ENCODE measurements at regions not wholly inside any gene's neighbourhood (a gene's known extent, or its start where the extent isn't known, plus 50 kb on each side); places are given as distances from the start of the nearest gene placed in this dataset.

DNA sequence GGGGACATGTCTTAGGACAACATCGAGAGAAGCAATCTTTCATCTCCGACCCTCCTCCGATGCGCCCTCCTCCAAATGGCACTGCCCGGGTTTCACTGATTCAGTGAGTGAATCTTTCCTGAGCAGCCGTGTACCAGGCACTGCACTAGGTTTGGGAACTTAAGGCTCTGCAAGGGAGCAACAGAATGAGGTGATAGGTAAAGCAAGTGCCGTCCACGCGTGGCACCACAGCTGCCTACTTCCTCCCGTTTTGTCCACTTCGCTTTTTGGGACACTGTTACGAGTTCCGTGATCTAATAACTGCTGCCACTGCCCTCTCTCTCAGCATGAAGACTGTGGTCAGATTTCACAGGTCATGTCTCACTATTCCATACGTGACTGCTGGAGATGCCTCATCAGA lies 131.0 kb downstream of the TEX29 start:
- Histone ChIP-seq H3K27me3 (ENCODE audit: control insufficient read depth, low read length) (peaks cover 7% of the 10 kb centered on the region; the same call in 1 of the 2 replicates), H4K20me1 (ENCODE audit: control insufficient read depth, insufficient read depth, low read depth, low read length) (no peaks in the 10 kb centered on the region), H3K27ac (ENCODE audit: low read depth, low read length) (no peak overlapping the region), H3K9me3 (ENCODE audit: control insufficient read depth, insufficient read depth, low read length) (no peaks in the 10 kb centered on the region), H3K79me2 (ENCODE audit: control insufficient read depth, low read length) (no peaks in the 10 kb centered on the region), H3K9me2 (replicated peaks; ENCODE audit: control insufficient read depth, low read length) (no peaks in the 10 kb centered on the region), H3K36me3 (ENCODE audit: control insufficient read depth, low read length) (no peaks in the 10 kb centered on the region), H3K4me3 (ENCODE audit: low read length) (no peak overlapping the region), H3F3A (ENCODE audit: control insufficient read depth, insufficient read depth) (no peaks in the 10 kb centered on the region), H3K4me1 (ENCODE audit: control insufficient read depth, low read length) (no peaks in the 10 kb centered on the region), H3K4me2 (ENCODE audit: low read length) (no peak overlapping the region)
- TF ChIP-seq EZH2phosphoT487 (IDR thresholded peaks at IDR 0.05; ENCODE audit: borderline replicate concordance, low read length): no peak
- TF ChIP-seq, protein P1, sequence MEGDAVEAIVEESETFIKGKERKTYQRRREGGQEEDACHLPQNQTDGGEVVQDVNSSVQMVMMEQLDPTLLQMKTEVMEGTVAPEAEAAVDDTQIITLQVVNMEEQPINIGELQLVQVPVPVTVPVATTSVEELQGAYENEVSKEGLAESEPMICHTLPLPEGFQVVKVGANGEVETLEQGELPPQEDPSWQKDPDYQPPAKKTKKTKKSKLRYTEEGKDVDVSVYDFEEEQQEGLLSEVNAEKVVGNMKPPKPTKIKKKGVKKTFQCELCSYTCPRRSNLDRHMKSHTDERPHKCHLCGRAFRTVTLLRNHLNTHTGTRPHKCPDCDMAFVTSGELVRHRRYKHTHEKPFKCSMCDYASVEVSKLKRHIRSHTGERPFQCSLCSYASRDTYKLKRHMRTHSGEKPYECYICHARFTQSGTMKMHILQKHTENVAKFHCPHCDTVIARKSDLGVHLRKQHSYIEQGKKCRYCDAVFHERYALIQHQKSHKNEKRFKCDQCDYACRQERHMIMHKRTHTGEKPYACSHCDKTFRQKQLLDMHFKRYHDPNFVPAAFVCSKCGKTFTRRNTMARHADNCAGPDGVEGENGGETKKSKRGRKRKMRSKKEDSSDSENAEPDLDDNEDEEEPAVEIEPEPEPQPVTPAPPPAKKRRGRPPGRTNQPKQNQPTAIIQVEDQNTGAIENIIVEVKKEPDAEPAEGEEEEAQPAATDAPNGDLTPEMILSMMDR (IDR thresholded peaks at IDR 0.05; ENCODE audit: low read depth, low read length, poor library complexity, severe bottlenecking): no peak

DNA sequence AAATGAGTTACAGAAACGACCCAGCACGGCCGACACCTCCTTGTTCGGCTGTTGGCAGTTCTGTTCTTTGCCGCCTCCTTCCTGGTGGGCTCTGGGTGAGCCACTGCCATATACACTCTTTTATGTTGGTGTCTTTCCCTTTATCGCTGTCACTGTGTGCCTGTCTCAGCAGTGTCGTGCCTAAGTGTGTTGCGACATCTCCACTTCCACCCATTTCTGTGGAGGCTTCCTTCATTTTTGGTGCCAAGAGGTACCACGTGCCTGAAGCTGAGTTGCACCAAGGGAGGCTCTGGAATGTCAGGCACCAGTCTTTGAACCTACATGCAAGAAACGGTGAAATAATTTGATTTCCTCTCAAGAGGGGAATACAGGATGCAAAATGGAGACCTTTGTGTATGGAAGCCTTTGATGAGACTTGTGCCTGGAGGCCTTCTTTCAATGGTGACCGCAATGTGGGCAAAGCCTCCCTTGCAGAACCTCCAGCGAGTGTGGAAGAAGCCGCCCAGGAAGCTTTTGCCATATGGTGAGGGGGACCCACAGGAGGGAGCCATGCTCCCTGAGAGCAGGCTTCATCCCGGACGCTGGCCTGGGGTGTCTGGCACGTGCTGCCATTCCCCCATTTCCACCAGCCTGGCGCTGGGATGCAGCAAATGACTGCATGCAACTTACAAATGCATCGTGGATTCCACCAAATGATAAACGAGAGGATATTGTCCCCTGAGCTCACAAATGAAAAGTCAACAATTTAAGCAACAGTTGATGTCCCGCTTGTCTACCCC lies 136.2 kb downstream of the TEX29 start:
- Histone ChIP-seq H3K9me2 (replicated peaks; ENCODE audit: control insufficient read depth, low read length) (no peaks in the 10 kb centered on the region), H3K4me3 (ENCODE audit: low read length) (no peak overlapping the region), H3K9me3 (ENCODE audit: control insufficient read depth, insufficient read depth, low read length) (no peaks in the 10 kb centered on the region), H3K4me2 (ENCODE audit: low read length) (no peak overlapping the region), H4K20me1 (ENCODE audit: control insufficient read depth, insufficient read depth, low read depth, low read length) (no peaks in the 10 kb centered on the region), H3F3A (ENCODE audit: control insufficient read depth, insufficient read depth) (no peaks in the 10 kb centered on the region), H3K27me3 (ENCODE audit: control insufficient read depth, low read length) (peaks cover 7% of the 10 kb centered on the region; the same call in 1 of the 2 replicates), H3K79me2 (ENCODE audit: control insufficient read depth, low read length) (no peaks in the 10 kb centered on the region), H3K36me3 (ENCODE audit: control insufficient read depth, low read length) (no peaks in the 10 kb centered on the region), H3K4me1 (ENCODE audit: control insufficient read depth, low read length) (no peaks in the 10 kb centered on the region), H3K27ac (ENCODE audit: low read depth, low read length) (no peak overlapping the region)
- TF ChIP-seq, protein P1 (IDR thresholded peaks at IDR 0.05; ENCODE audit: low read depth, low read length, poor library complexity, severe bottlenecking): no peak
- TF ChIP-seq EZH2phosphoT487 (IDR thresholded peaks at IDR 0.05; ENCODE audit: borderline replicate concordance, low read length): no peak

DNA sequence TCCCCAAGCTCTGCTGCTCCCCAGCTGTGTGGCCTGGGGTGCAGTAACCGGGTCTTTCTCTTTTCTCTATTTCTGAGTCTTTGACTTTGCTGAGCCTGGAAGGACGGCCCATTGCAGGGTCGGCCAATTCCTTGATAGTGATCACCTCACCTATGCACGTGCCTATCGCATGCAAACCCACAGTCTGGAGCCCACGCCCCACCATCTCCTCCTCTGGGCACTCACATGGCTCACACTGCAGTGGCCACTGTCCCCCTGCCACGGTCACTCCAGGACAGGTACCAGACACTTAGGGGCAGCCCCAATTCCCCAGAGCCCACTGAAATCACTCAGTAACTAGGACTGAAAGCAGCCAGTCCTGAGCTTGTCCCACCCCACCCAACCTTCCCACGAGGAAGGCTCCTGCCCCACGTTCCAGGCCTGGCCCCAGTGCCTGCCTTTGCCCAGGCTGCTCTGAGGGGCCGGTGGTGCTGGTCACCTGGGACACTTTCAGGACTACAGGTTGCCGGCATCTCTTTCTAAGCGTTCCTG lies 137.6 kb downstream of the TEX29 start:
- Histone ChIP-seq H3K4me1 (ENCODE audit: control insufficient read depth, low read length) (no peaks in the 10 kb centered on the region), H3F3A (ENCODE audit: control insufficient read depth, insufficient read depth) (no peaks in the 10 kb centered on the region), H3K36me3 (ENCODE audit: control insufficient read depth, low read length) (no peaks in the 10 kb centered on the region), H3K9me3 (ENCODE audit: control insufficient read depth, insufficient read depth, low read length) (no peaks in the 10 kb centered on the region), H3K4me2 (ENCODE audit: low read length) (no peak overlapping the region), H3K9me2 (replicated peaks; ENCODE audit: control insufficient read depth, low read length) (no peaks in the 10 kb centered on the region), H3K4me3 (ENCODE audit: low read length) (no peak overlapping the region), H3K79me2 (ENCODE audit: control insufficient read depth, low read length) (no peaks in the 10 kb centered on the region), H3K27me3 (ENCODE audit: control insufficient read depth, low read length) (peaks cover 5% of the 10 kb centered on the region; the same call in 1 of the 2 replicates), H3K27ac (ENCODE audit: low read depth, low read length) (no peak overlapping the region), H4K20me1 (ENCODE audit: control insufficient read depth, insufficient read depth, low read depth, low read length) (no peaks in the 10 kb centered on the region)
- TF ChIP-seq, protein P1 (IDR thresholded peaks at IDR 0.05; ENCODE audit: low read depth, low read length, poor library complexity, severe bottlenecking): no peak
- no peak for TF ChIP-seq EZH2phosphoT487 (IDR thresholded peaks at IDR 0.05; ENCODE audit: borderline replicate concordance, low read length)

Data from DOHH2 (cell line).